Activated naive CD4-positive, alpha-beta T cell treated with anti-CD3 and anti-CD28 coated beads, Interleukin-2, amount 50 U/mL, for 24 hours (primary cell): ENCODE measurements at regions not wholly inside any gene's neighbourhood (a gene's known extent, or its start where the extent isn't known, plus 50 kb on each side); places are given as distances from the start of the nearest gene placed in this dataset.
"Not testable (repeated sequence)": the region's sequence is repeated elsewhere in the genome, so short reads cannot be mapped to it uniquely, and the experiment has no call there.

Source experiments
- H3K27ac Mint-ChIP-seq: one replicate; pipeline ENCODE4 v1.8.0; 2021; ENCODE audit warnings: mild to moderate bottlenecking, mixed read lengths
- H3K27me3 Mint-ChIP-seq: one replicate; pipeline ENCODE4 v1.8.0; 2021; ENCODE audit warnings: mixed read lengths
- H3K36me3 Mint-ChIP-seq: one replicate; pipeline ENCODE4 v1.8.0; 2021; ENCODE audit warnings: mixed read lengths
- H3K4me1 Mint-ChIP-seq: one replicate; pipeline ENCODE4 v1.8.0; 2021; ENCODE audit warnings: mixed read lengths
- H3K4me3 Mint-ChIP-seq: one replicate; pipeline ENCODE4 v1.8.0; 2021; ENCODE audit warnings: mild to moderate bottlenecking, mixed read lengths
- H3K9me3 Mint-ChIP-seq: one replicate; pipeline ENCODE4 v1.8.0; 2021; ENCODE audit warnings: mixed read lengths

- Mint-ChIP-seq H3K36me3 (no peaks in the 10 kb centered on the region), H3K27me3 (peaks cover 10% of the 10 kb centered on the region), H3K4me1 (no peaks in the 10 kb centered on the region), H3K27ac (no peak overlapping the region), H3K9me3 (no peaks in the 10 kb centered on the region), H3K4me3 (no peak overlapping the region)
Observed at GRCh38 chr2:83969085-83969484, 490.0 kb downstream of the SUCLG1 start.

GRCh38 chr2:83967854-83968253 lies 491.2 kb downstream of the SUCLG1 start:
- Mint-ChIP-seq H3K36me3 (no peaks in the 10 kb centered on the region), H3K4me3 (no peak overlapping the region), H3K9me3 (no peaks in the 10 kb centered on the region), H3K27me3 (peaks cover 10% of the 10 kb centered on the region), H3K27ac (no peak overlapping the region), H3K4me1 (no peaks in the 10 kb centered on the region)

DNA sequence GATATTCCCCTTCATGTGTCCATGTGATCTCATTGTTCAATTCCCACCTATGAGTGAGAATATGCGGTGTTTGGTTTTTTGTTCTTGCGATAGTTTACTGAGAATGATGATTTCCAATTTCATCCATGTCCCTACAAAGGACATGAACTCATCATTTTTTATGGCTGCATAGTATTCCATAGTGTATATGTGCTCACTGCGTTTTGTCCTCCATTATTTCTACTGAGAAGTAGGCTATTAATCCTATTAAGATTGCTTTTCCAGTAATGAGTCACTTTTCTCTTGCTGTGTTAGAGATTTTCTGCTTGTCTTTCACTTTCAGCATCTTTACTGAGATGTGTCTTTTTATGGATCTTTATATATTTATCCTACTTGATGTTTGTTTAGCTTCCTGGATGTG lies 492.1 kb downstream of the SUCLG1 start:
- H3K4me3 Mint-ChIP-seq, H3K27ac Mint-ChIP-seq, H3K9me3 Mint-ChIP-seq, H3K4me1 Mint-ChIP-seq, H3K36me3 Mint-ChIP-seq, H3K27me3 Mint-ChIP-seq: not testable (repeated sequence)

GRCh38 chr2:83961512-83961911 lies 497.6 kb downstream of the SUCLG1 start:
- Mint-ChIP-seq H3K4me3 (no peak overlapping the region), H3K36me3 (no peaks in the 10 kb centered on the region), H3K4me1 (no peaks in the 10 kb centered on the region), H3K9me3 (no peaks in the 10 kb centered on the region), H3K27me3 (peaks cover 2% of the 10 kb centered on the region), H3K27ac (no peak overlapping the region)

DNA sequence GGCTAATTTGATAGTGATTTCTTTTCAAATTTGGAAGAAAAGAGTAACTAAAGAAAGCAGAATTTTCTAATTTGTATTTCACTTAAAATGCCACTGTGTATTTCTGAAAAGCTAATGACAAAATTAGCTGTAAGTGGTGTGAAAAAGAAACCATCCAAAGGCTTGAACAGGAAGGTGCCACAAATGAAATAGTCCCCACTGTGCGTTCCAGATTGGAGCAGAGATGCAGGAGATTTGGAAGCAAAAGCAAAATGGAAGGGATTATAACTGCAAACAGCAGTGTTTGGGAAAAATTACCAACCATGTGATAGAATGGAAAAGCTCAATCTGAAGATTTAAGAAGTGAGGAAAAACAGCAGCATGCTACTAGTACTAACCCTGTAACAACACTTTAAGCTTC lies 498.7 kb downstream of the SUCLG1 start:
- Mint-ChIP-seq H3K27me3 (peaks cover 2% of the 10 kb centered on the region), H3K27ac (no peak overlapping the region), H3K36me3 (no peaks in the 10 kb centered on the region), H3K9me3 (no peaks in the 10 kb centered on the region), H3K4me1 (no peaks in the 10 kb centered on the region), H3K4me3 (no peak overlapping the region)

DNA sequence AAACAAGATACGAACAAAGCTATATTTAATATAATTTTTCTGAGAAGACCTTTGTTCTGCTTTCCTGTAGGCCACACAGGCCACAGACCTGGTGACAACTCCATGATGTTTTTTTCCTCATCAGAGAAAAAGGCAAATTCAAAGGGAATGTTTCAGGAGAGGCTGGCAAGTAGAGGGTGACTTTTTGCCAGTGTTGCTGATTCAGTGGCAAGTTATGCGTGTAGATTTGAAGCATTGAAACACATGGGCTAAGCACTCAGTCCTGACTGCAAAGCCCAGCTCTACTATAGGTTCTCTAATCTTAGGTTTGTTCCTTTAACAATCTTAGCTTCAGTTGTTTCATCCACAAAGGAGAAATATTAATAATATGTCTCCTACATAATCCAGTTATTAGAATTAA lies 499.8 kb downstream of the SUCLG1 start:
- Mint-ChIP-seq H3K27ac (no peak overlapping the region), H3K4me1 (no peaks in the 10 kb centered on the region), H3K4me3 (no peak overlapping the region), H3K9me3 (no peaks in the 10 kb centered on the region), H3K27me3 (peaks cover 2% of the 10 kb centered on the region), H3K36me3 (no peaks in the 10 kb centered on the region)

- no peak overlapping the region for H3K27ac Mint-ChIP-seq
- no peaks in the 10 kb centered on the region for H3K9me3 Mint-ChIP-seq
- no peaks in the 10 kb centered on the region for H3K36me3 Mint-ChIP-seq
- H3K27me3 Mint-ChIP-seq, result peaks cover 2% of the 10 kb centered on the region
- no peaks in the 10 kb centered on the region for H3K4me1 Mint-ChIP-seq
- H3K4me3 Mint-ChIP-seq, result no peak overlapping the region
Observed at GRCh38 chr2:83956991-83957390, 502.1 kb downstream of the SUCLG1 start.

DNA sequence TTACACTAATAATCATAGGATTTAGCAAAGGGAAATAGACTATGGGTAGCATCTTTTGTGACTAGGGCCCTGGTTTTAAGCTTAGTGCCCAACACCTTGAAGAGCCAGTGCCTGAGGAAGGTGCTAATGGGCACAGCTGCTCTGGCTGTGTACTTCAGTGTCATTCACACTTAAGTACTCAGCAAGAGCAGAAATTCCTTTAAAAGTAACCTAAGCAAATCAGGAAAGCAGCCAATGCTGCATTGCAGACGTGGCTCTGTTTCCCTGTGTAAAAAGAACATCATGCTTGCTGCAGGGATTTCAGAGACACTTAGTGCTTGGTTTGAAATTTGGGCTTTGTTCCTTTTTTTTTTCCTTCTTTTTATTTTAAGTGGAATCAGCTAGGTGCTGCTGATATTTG lies 505.4 kb downstream of the SUCLG1 start:
- H3K36me3 Mint-ChIP-seq, result no peaks in the 10 kb centered on the region
- no peaks in the 10 kb centered on the region for H3K9me3 Mint-ChIP-seq
- no peaks in the 10 kb centered on the region for H3K4me1 Mint-ChIP-seq
- no peak overlapping the region for H3K27ac Mint-ChIP-seq
- peaks cover 1% of the 10 kb centered on the region for H3K27me3 Mint-ChIP-seq
- no peak overlapping the region for H3K4me3 Mint-ChIP-seq

DNA sequence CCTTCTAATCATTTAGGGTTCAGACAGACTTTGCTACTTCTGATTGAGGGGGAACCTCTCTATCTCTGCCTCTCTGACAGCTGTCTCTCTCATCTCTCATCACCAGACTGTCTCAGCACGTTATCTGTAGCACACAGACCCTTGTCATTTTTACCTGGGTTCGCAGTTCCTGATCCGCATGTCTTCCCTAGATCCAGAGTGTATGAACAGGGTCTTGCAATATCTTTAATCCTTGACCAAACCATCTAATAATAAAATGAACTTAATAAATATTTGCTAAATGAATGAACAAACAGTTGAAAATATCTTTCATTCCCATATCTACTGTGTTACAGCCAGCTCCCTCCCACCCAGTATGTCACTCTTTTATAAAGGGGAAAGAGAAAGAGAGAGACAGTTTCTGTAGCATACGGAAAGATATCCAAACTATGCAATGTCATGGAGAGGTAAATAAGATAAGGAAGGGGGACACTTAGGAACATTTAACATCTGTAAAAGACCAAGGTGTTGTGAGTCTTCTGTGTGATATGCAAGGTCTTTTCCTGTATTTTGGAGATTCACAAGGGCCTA lies 507.6 kb downstream of the SUCLG1 start:
- Mint-ChIP-seq H3K27ac (no peak overlapping the region), H3K4me1 (no peaks in the 10 kb centered on the region), H3K36me3 (no peaks in the 10 kb centered on the region), H3K27me3 (peaks cover 3% of the 10 kb centered on the region), H3K9me3 (no peaks in the 10 kb centered on the region), H3K4me3 (no peak overlapping the region)

GRCh38 chr2:83949361-83949760 lies 509.7 kb downstream of the SUCLG1 start:
- Mint-ChIP-seq H3K9me3 (no peaks in the 10 kb centered on the region), H3K4me3 (no peak overlapping the region), H3K36me3 (no peaks in the 10 kb centered on the region), H3K4me1 (no peaks in the 10 kb centered on the region), H3K27ac (no peak overlapping the region), H3K27me3 (peaks cover 3% of the 10 kb centered on the region)

- Mint-ChIP-seq H3K27me3 (peaks cover 4% of the 10 kb centered on the region), H3K4me1 (no peaks in the 10 kb centered on the region), H3K27ac (no peak overlapping the region), H3K36me3 (no peaks in the 10 kb centered on the region), H3K9me3 (no peaks in the 10 kb centered on the region), H3K4me3 (no peak overlapping the region)
Observed at GRCh38 chr2:83944191-83944590, 514.9 kb downstream of the SUCLG1 start.

DNA sequence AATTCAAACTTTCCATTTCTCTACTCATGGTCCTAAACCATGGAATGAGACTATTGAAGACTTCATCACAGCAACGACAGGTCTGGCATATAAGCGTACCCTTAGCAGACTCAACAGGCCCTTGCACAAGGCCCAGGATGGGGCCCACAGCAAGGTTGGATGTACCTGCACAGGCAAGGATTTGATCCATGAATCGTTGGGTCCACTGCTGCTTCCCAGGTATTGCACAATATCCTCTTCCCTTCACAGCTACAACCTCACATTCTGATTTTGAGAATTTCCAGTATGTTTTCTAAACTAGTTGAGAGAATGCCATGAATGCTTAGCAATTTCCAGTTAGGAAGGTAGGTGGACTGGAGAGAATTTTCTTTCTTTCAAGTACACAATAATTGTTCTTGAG lies 515.8 kb downstream of the SUCLG1 start:
- Mint-ChIP-seq H3K27me3 (peaks cover 5% of the 10 kb centered on the region), H3K9me3 (no peaks in the 10 kb centered on the region), H3K4me1 (no peaks in the 10 kb centered on the region), H3K4me3 (no peak overlapping the region), H3K36me3 (no peaks in the 10 kb centered on the region), H3K27ac (no peak overlapping the region)

GRCh38 chr2:83941886-83942285 lies 517.2 kb downstream of the SUCLG1 start:
- Mint-ChIP-seq H3K9me3 (no peaks in the 10 kb centered on the region), H3K36me3 (no peaks in the 10 kb centered on the region), H3K27ac (no peak overlapping the region), H3K27me3 (peaks cover 6% of the 10 kb centered on the region), H3K4me1 (no peaks in the 10 kb centered on the region), H3K4me3 (no peak overlapping the region)

DNA sequence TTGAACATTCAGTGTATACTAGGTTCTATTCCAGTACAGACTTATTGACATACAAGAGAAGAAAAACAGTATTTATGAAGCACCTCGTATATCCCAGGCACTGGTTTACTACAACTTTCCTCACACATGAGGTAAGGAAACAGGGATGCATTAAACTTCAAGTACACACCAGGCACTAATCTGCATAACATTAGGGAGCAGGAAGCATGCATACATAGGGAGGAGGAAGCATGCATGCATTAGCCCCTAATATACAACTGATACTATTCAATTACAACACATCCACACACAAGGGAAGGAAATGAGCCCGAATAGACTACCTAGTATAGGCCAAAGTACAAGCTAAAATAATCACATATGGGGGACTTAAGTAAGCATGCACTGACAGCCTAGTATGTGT lies 525.3 kb downstream of the SUCLG1 start:
- no peak overlapping the region for H3K4me3 Mint-ChIP-seq
- H3K27me3 Mint-ChIP-seq, result peaks cover 4% of the 10 kb centered on the region
- H3K9me3 Mint-ChIP-seq, result no peaks in the 10 kb centered on the region
- no peaks in the 10 kb centered on the region for H3K36me3 Mint-ChIP-seq
- no peaks in the 10 kb centered on the region for H3K4me1 Mint-ChIP-seq
- H3K27ac Mint-ChIP-seq, result no peak overlapping the region

GRCh38 chr2:83923531-83923930 lies 535.5 kb downstream of the SUCLG1 start:
- peaks cover 2% of the 10 kb centered on the region for H3K27me3 Mint-ChIP-seq
- H3K27ac Mint-ChIP-seq, result no peak overlapping the region
- H3K4me3 Mint-ChIP-seq, result no peak overlapping the region
- no peaks in the 10 kb centered on the region for H3K4me1 Mint-ChIP-seq
- peaks cover 4% of the 10 kb centered on the region for H3K9me3 Mint-ChIP-seq
- H3K36me3 Mint-ChIP-seq, result no peaks in the 10 kb centered on the region

DNA sequence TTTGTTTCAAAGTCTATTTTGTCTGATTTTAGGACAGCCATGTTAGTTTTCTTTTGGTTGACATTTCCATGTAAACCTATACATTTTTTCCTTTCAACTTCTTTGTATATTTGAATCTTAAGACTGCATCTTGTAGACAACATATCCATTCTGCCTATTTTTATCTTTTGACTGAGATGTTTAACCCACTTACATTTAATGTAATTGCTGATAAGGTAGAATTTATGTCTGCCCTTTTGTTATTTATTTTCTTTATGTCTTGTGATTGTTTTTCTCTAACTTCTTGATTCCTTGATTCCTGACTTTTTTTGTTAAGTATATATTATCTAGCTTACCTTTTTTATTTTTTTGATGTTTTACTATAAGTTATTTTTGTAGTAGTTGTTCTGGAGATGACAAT lies 542.5 kb downstream of the SUCLG1 start:
- H3K4me3 Mint-ChIP-seq, result no peak overlapping the region
- H3K9me3 Mint-ChIP-seq, result peaks cover 10% of the 10 kb centered on the region
- no peak overlapping the region for H3K27ac Mint-ChIP-seq
- no peaks in the 10 kb centered on the region for H3K4me1 Mint-ChIP-seq
- H3K27me3 Mint-ChIP-seq, result no peaks in the 10 kb centered on the region
- no peaks in the 10 kb centered on the region for H3K36me3 Mint-ChIP-seq

- Mint-ChIP-seq H3K9me3 (peaks cover 10% of the 10 kb centered on the region), H3K4me1 (no peaks in the 10 kb centered on the region), H3K27ac (no peak overlapping the region), H3K36me3 (no peaks in the 10 kb centered on the region), H3K4me3 (no peak overlapping the region), H3K27me3 (peaks cover 4% of the 10 kb centered on the region)
Observed at GRCh38 chr2:83915381-83915780, 543.7 kb downstream of the SUCLG1 start.
